ENCODE measurements at regions not wholly inside any gene's neighbourhood (a gene's known extent, or its start where the extent isn't known, plus 50 kb on each side); places are given as distances from the start of the nearest gene placed in this dataset.

GRCh38 chr14:62614122-62614521, 431.1 kb downstream of the KCNH5 start (continued):
- TF ChIP-seq MBD1 (CRISPR knock-in tag; IDR thresholded peaks at IDR 0.05) (no peak), ZNF384 (IDR thresholded peaks at IDR 0.05; ENCODE audit: low read depth, low read length) (no peak)
- TF ChIP-seq, protein P1, sequence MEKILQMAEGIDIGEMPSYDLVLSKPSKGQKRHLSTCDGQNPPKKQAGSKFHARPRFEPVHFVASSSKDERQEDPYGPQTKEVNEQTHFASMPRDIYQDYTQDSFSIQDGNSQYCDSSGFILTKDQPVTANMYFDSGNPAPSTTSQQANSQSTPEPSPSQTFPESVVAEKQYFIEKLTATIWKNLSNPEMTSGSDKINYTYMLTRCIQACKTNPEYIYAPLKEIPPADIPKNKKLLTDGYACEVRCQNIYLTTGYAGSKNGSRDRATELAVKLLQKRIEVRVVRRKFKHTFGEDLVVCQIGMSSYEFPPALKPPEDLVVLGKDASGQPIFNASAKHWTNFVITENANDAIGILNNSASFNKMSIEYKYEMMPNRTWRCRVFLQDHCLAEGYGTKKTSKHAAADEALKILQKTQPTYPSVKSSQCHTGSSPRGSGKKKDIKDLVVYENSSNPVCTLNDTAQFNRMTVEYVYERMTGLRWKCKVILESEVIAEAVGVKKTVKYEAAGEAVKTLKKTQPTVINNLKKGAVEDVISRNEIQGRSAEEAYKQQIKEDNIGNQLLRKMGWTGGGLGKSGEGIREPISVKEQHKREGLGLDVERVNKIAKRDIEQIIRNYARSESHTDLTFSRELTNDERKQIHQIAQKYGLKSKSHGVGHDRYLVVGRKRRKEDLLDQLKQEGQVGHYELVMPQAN (IDR thresholded peaks at IDR 0.05; ENCODE audit: borderline replicate concordance), result no peak

- no TSS peak for BruUV-seq (replicated peaks)
- Histone ChIP-seq H3K27ac (ENCODE audit: extremely low read depth, low read depth, low read length) (no peak overlapping the region), H2AFZ (ENCODE audit: low read depth, low read length) (no peak overlapping the region), H3K36me3 (ENCODE audit: control insufficient read depth, insufficient read depth, low read length) (no peaks in the 10 kb centered on the region), H3K4me3 (no peak overlapping the region), H3K9ac (ENCODE audit: insufficient read depth in 1 of 2, low read depth in 2 of 2, low read length in 2 of 2) (no peak overlapping the region), H3K79me2 (ENCODE audit: control insufficient read depth, insufficient read depth, low read length) (no peaks in the 10 kb centered on the region), H3K27me3 (ENCODE audit: control insufficient read depth in 2 of 2, insufficient read depth in 2 of 2, low read length in 2 of 2) (no peaks in the 10 kb centered on the region), H3K9me1 (ENCODE audit: control insufficient read depth, insufficient read depth, low read length) (no peaks in the 10 kb centered on the region), H3K4me1 (replicated peaks in 1 of 2; ENCODE audit: control insufficient read depth in 2 of 2, insufficient read depth in 2 of 2, low read length in 2 of 2) (no peaks in the 10 kb centered on the region), H3K4me2 (ENCODE audit: insufficient read depth, low read length) (no peak overlapping the region), H3K9me3 (replicated peaks; ENCODE audit: control insufficient read depth, insufficient read depth, low read depth, low read length) (no peaks in the 10 kb centered on the region), H4K20me1 (replicated peaks; ENCODE audit: control insufficient read depth, insufficient read depth, low read length) (no peaks in the 10 kb centered on the region)
- FAIRE-seq (no peak), ATAC-seq (no peak), DNase-seq (ENCODE audit: extremely low read depth in 1 of 4, low spot score in 3 of 4) (no peak)
- CTCF ChIA-PET (ENCODE audit: low intra/inter-chr PET ratio), result no interaction called here
- WGBS (ENCODE audit: insufficient coverage, low coverage, missing lambda C conversion rate), result 0% methylated on average over 4 of the region's 4 CpGs
- intact Hi-C loops (cut with micrococcal nuclease), result no loop called here
- POLR2A ChIA-PET, result no interaction called here
- in situ Hi-C loops (cut with MboI), result no loop called here
- no peak for TF ChIP-seq TAF9B (IDR thresholded peaks at IDR 0.05; ENCODE audit: partially characterized antibody)
- TF ChIP-seq PYGO2 (tag; IDR thresholded peaks at IDR 0.05), result no peak
- no peak for TF ChIP-seq ZNF253 (CRISPR knock-in tag; conservative IDR thresholded peaks at IDR 0.05)
- no peak for TF ChIP-seq ZNF766 (CRISPR knock-in tag; conservative IDR thresholded peaks at IDR 0.05)
- no peak for TF ChIP-seq RHOXF2B (CRISPR knock-in tag; conservative IDR thresholded peaks at IDR 0.05)
- TF ChIP-seq E2F3 (CRISPR knock-in tag; IDR thresholded peaks at IDR 0.05), result no peak
- TF ChIP-seq KLF16 (IDR thresholded peaks at IDR 0.05), result no peak
- no peak for TF ChIP-seq POU5F1 (IDR thresholded peaks at IDR 0.05; ENCODE audit: borderline replicate concordance, low read depth, low read length, partially characterized antibody)
- TF ChIP-seq IRF2 (CRISPR knock-in tag; IDR thresholded peaks at IDR 0.05), result no peak
- no peak for TF ChIP-seq HDAC3 (IDR thresholded peaks at IDR 0.05; ENCODE audit: borderline replicate concordance, partially characterized antibody)
- TF ChIP-seq NR3C1 (CRISPR knock-in tag; IDR thresholded peaks at IDR 0.05), result no peak
- no peak for TF ChIP-seq NUFIP1 (IDR thresholded peaks at IDR 0.05; ENCODE audit: partially characterized antibody)
- TF ChIP-seq ASH1L (IDR thresholded peaks at IDR 0.05; ENCODE audit: borderline replicate concordance, low read depth, partially characterized antibody), result no peak
- TF ChIP-seq HEY1 (CRISPR knock-in tag; IDR thresholded peaks at IDR 0.05; ENCODE audit: borderline replicate concordance), result no peak
- no peak for TF ChIP-seq NBN (IDR thresholded peaks at IDR 0.05; ENCODE audit: low read depth)
- no peak for TF ChIP-seq NFE2 (IDR thresholded peaks at IDR 0.05; ENCODE audit: low read depth)
Observed at GRCh38 chr14:62616668-62617067, 428.6 kb downstream of the KCNH5 start.
